Right cardiac atrium (tissue), 5 donors: ENCODE measurements at regions not wholly inside any gene's neighbourhood (a gene's known extent, or its start where the extent isn't known, plus 50 kb on each side); places are given as distances from the start of the nearest gene placed in this dataset.

Experiments used
- ATAC-seq, 2 donors: fragments of 200-7000 bp; cut with Tn5 transposase; one replicate each; pipeline versions ENCODE4 v1.8.0 to v1.9.1; 2020; ENCODE audit warnings: moderate library complexity in 2 of 2, mild to moderate bottlenecking in 1 of 2
- DNase-seq, 3 donors: peaks; one replicate each; pipeline ENCODE4 v3.0.0-alpha.2; 2020
- H3K27ac ChIP-seq: one replicate; pipeline ENCODE4 v1.5.1; 2013; ENCODE audit warnings: mild to moderate bottlenecking, low read length, control low read depth, moderate library complexity
- H3K27me3 ChIP-seq: one replicate; pipeline ENCODE4 v1.6.1; 2013; ENCODE audit not compliant: control insufficient read depth, insufficient read depth
- H3K4me1 ChIP-seq: one replicate; pipeline ENCODE4 v1.6.1; 2013; ENCODE audit warnings: low read length; ENCODE audit not compliant: control insufficient read depth, insufficient read depth
- H3K4me3 ChIP-seq: one replicate; pipeline ENCODE4 v1.5.1; 2013; ENCODE audit warnings: low read length, control low read depth
- H3K9me3 ChIP-seq: one replicate; pipeline ENCODE4 v1.6.1; 2013; ENCODE audit warnings: low read length; ENCODE audit not compliant: control insufficient read depth
- WGBS: extraction: QIAGEN DNeasy Blood & Tissue Kit; methylation state at CpG from one replicate; pipeline ENCODE4 v1.1.7; 2013; 5-methylcytosine and 5-hydroxymethylcytosine counted together
- intact Hi-C, 4 donors: fragments of 100-400 bp; cut with DNase I; formaldehyde crosslinking; loops; one replicate each; pipeline versions ENCODE4 v1.11.0 to v1.14.0; 2022 to 2023
- donor health status: healthy with polysubstance abuse.
- donor health status: DM: no; HTN: yes; CAD: no.
- donor health status: DM: no; HTN: no; CAD: no.
- donor health status: DM: no; HTN: yes; CAD: no; lungs with severe emphysema.
- donor health status: DM: yes; HTN: yes; CAD: no.

DNA sequence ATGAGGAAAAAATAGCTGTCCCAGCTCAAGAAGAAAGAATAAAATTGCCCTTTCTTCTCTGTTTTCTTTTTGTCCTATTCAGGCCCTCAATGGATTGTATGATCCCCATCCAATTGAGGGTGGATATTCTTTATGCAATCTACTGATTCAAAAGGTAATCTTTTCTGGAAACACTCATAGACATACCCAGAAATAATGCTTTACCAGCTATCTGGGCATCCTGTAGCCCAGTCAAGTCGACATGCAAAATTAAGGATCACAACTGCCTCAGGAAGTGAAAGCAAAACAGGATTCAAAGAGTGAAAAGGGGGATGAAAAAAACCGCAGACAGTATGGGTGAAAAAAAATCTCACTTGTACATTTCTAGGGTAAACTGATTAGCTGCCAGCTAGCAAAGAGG, 410.1 kb downstream of the TBC1D32 start:
- intact Hi-C loops, result no loop called here

DNA sequence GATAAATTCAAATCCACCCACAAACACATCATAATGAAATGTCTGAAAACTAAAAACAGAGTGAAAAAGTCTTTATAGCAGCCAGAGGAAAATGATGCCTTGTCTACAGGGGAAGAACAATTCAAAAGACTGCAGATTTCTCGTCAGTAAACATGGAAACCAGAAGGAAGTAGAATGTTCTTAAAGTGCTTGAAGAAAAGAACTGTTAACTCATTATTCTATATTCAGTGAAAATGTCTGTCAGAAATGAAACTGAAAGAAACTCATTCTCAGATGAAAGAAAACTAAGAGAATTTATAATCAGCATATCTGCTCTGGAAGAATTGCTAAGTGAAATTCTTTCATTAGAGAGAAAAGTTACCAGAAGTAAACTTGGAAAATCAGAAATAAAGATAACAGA, 416.1 kb downstream of the TBC1D32 start:
- Histone ChIP-seq H3K27ac (no peak overlapping the region), H3K4me3 (no peak overlapping the region), H3K27me3 (no peaks in the 10 kb centered on the region), H3K9me3 (no peaks in the 10 kb centered on the region), H3K4me1 (no peaks in the 10 kb centered on the region)
- intact Hi-C loops, result no loop called here
- DNase-seq (no peak), ATAC-seq (no peak)
- 54% methylated on average over 1 of the region's 1 CpG for WGBS

More for the DNA sequence above, 410.1 kb downstream of the TBC1D32 start:
- ATAC-seq (no peak), DNase-seq (no peak)
- WGBS, result 69% methylated on average over 2 of the region's 2 CpGs
- Histone ChIP-seq H3K9me3 (no peaks in the 10 kb centered on the region), H3K27ac (no peak overlapping the region), H3K4me3 (no peak overlapping the region), H3K27me3 (no peaks in the 10 kb centered on the region), H3K4me1 (no peaks in the 10 kb centered on the region)

DNA sequence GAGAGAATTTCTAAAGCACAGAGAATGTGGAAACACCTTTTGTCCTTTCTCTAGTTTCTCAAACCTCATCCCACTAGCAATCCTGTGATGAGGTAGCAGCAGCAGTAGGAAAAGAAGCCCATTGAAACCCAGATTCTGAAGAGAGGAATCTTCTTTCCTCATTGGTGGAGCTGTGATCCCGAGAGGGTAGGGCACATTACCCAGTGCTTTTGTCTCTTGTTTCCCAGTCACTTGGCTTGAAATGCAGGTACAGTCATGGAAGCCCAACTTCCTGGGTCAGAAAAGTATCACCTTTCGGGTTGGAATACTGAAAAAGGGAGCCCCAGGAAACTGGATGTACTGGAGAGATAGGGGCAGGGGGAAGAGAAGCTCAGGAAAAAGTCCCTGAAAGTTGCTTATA, 417.4 kb downstream of the TBC1D32 start:
- intact Hi-C loops, result no loop called here
- Histone ChIP-seq H3K4me1 (no peaks in the 10 kb centered on the region), H3K4me3 (no peak overlapping the region), H3K9me3 (no peaks in the 10 kb centered on the region), H3K27me3 (no peaks in the 10 kb centered on the region), H3K27ac (no peak overlapping the region)
- whole genome bisulfite sequencing, result 56% methylated on average over 2 of the region's 2 CpGs
- DNase-seq (no peak), ATAC-seq (no peak)

DNA sequence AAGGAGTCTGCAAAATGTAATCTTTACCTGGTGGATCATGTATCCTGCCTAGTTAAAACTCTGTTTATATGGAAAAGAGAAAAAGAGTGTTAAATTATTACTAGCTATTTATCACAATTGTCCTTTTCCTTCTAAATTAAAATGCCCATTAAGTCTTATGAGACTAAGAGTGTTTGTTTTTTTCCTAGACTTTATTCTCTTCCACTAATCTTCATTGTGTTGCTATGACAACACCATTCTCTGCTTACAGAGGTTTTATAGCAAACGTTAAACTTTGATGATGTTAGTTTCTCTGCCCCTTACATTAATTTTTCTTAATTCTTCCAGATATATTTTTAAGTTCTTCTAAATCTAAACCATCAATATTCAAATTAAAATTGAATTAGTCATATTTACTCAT, 420.8 kb downstream of the TBC1D32 start:
- 50% methylated on average over 1 of the region's 1 CpG for WGBS
- H3K9me3 ChIP-seq, result no peaks in the 10 kb centered on the region
- intact Hi-C loops, result no loop called here
- H3K27me3 ChIP-seq, result no peaks in the 10 kb centered on the region
- no peak for DNase-seq
- H3K4me1 ChIP-seq, result no peaks in the 10 kb centered on the region
- H3K4me3 ChIP-seq, result no peak overlapping the region
- no peak for ATAC-seq
- H3K27ac ChIP-seq, result no peak overlapping the region

DNA sequence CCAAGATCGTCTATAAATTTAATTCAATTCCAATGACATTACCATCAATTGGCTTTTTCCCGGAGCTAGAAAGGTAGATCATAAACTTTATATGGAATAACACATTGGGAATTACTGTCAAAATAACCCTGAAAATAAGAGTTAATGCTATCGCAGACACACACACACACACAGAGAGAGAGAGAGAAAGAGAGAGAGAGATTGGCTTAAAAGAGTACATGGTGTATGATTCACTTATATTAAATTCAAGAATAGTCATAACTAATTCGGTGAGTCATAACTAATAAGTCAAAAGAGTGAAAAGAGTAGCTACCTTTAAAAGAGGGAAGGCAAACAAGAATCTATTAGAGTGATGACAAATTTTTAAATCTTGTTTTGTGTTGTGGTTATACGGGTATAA, 425.5 kb downstream of the TBC1D32 start:
- no peak overlapping the region for H3K4me3 ChIP-seq
- no peaks in the 10 kb centered on the region for H3K4me1 ChIP-seq
- no peaks in the 10 kb centered on the region for H3K27me3 ChIP-seq
- intact Hi-C loops, result no loop called here
- H3K9me3 ChIP-seq, result no peaks in the 10 kb centered on the region
- WGBS, result 83% methylated on average over 5 of the region's 5 CpGs
- no peak overlapping the region for H3K27ac ChIP-seq
- no peak for ATAC-seq
- no peak for DNase-seq

DNA sequence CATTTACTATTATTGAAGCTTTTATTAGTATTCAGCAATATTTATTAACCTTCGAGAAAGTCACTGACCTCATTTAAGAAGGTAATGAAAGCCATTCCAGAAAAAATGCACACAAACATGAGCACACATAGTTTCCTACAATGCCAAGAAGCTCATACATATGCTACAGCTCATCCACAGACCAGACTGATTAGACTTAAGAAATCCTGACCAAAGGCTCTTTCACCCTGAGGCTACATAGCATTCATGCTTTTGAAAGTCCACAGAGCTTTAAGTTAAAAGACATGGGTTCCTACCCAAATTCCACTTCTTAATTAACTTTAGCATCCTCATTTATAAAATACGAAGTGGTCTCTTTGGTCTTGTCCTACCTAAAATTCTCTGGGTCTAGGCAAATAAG, 430.4 kb downstream of the TBC1D32 start:
- intact Hi-C loops, result no loop called here
- DNase-seq (no peak), ATAC-seq (no peak)
- no peak overlapping the region for H3K27ac ChIP-seq
- H3K4me3 ChIP-seq, result no peak overlapping the region
- H3K27me3 ChIP-seq, result no peaks in the 10 kb centered on the region
- WGBS, result 71% methylated on average over 2 of the region's 2 CpGs
- H3K4me1 ChIP-seq, result no peaks in the 10 kb centered on the region
- H3K9me3 ChIP-seq, result no peaks in the 10 kb centered on the region

DNA sequence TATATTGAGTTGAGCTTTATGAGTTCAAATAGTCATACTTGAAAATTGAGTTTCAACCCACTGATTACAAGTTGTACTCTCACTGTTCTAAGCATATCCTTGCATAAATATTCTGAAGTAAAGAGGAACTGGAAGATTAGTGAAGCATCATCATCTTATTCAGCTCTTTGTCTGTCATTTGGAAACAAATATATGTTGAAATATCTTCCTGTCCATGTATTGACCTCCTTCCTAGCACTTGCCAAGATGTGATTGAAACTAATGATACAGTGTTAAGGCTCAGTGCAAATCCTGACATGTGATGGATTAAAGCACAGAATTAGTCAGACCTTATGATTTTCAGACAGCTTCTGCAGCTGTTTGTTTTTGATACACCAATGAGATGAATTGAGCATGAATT, 434.3 kb downstream of the TBC1D32 start:
- Histone ChIP-seq H3K27ac (no peak overlapping the region), H3K4me1 (no peaks in the 10 kb centered on the region), H3K27me3 (no peaks in the 10 kb centered on the region), H3K4me3 (no peak overlapping the region), H3K9me3 (no peaks in the 10 kb centered on the region)
- no peak for ATAC-seq
- no peak for DNase-seq
- intact Hi-C loops, result no loop called here

DNA sequence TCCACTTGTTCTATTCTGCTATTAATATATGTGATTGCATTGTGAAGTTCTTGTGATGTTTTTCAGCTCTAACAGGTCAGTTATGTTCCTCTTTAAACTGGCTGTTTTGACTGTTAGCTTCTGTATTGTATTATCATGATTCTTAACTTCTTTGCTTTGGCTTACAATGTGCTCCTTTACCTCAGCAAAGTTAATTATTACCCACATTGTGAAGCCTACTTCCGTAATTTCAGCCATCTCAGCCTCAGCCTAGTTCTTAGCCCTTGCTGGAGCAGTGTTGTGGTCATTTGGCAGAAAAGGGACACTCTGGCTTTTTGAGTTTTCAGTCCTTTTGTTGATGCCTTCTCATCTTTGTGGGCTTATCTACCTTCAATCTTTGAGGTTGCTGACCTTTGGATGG, 440.2 kb downstream of the TBC1D32 start:
- intact Hi-C loops, result no loop called here
- H3K9me3 ChIP-seq, result no peaks in the 10 kb centered on the region
- no peak overlapping the region for H3K4me3 ChIP-seq
- no peaks in the 10 kb centered on the region for H3K27me3 ChIP-seq
- 55% methylated on average over 1 of the region's 1 CpG for whole genome bisulfite sequencing
- ATAC-seq (no peak), DNase-seq (no peak)
- no peak overlapping the region for H3K27ac ChIP-seq
- no peaks in the 10 kb centered on the region for H3K4me1 ChIP-seq

DNA sequence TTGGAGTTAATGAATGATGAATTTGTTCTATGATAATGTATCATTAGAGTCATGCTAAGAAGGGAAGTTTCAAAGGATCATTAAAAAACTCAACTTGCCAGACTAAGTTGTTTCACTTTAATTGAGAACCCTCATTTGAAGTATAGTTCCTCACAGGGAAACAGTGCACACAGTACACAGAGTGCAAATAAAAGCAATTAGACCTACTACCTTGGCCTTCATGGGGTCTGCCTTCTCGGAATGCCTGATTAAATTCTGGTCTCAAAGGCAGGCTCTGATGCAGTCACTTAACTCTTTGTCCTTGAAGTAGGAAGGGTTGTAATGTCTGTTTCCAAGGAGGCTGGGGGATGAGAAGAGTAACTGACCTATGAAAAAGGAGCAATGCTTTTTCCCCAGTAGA, 457.3 kb downstream of the TBC1D32 start:
- 76% methylated on average over 1 of the region's 1 CpG for WGBS
- intact Hi-C loops, result no loop called here
- Histone ChIP-seq H3K4me3 (no peak overlapping the region), H3K9me3 (no peaks in the 10 kb centered on the region), H3K27ac (no peak overlapping the region), H3K4me1 (no peaks in the 10 kb centered on the region), H3K27me3 (no peaks in the 10 kb centered on the region)
- DNase-seq (no peak), ATAC-seq (no peak)

DNA sequence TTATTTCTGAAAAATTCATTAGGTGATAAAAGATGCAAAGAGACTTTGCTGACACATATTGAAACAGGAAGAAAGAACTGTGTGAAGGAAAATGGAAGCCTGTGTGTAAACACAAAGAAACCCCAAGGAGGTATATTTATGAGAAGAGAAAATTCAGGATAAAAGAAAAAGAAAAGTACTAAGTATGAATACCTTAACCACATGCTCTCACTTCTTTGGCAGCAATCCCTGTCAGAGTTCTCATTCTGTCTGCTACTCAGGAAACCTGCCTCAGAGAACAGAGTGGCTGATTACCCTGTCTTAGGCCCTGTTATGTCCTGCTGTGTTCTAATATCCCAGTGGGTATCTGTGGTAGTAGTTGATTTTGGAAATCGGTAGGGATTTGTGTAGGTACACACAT, 457.9 kb downstream of the TBC1D32 start:
- no peak for DNase-seq
- Histone ChIP-seq H3K4me1 (no peaks in the 10 kb centered on the region), H3K27me3 (no peaks in the 10 kb centered on the region), H3K4me3 (no peak overlapping the region), H3K27ac (no peak overlapping the region), H3K9me3 (no peaks in the 10 kb centered on the region)
- ATAC-seq, result no peak
- intact Hi-C loops, result no loop called here
- WGBS, result 78% methylated on average over 1 of the region's 1 CpG

DNA sequence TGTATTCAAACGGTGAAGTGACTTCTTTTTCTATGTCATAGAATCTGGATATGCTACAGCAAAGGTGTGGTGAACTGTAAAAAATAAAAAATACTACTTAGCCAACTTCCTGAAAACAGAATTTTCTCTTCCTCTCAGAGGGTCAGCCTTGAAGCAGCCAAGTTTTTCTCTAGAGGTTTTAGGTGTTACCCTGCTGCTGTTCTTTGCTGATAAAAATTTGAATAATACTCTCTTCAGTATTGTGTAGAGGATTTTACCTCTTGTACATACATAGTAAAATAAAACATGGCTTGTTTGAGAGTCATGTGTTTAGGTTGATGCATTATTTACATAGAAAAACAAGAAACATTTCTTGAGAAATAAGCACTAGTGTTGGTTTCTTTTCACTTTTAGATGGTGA, 458.4 kb downstream of the TBC1D32 start:
- Histone ChIP-seq H3K27me3 (no peaks in the 10 kb centered on the region), H3K4me3 (no peak overlapping the region), H3K27ac (no peak overlapping the region), H3K9me3 (no peaks in the 10 kb centered on the region), H3K4me1 (no peaks in the 10 kb centered on the region)
- intact Hi-C loops, result no loop called here
- 37% methylated on average over 1 of the region's 1 CpG for WGBS
- ATAC-seq (no peak), DNase-seq (no peak)

DNA sequence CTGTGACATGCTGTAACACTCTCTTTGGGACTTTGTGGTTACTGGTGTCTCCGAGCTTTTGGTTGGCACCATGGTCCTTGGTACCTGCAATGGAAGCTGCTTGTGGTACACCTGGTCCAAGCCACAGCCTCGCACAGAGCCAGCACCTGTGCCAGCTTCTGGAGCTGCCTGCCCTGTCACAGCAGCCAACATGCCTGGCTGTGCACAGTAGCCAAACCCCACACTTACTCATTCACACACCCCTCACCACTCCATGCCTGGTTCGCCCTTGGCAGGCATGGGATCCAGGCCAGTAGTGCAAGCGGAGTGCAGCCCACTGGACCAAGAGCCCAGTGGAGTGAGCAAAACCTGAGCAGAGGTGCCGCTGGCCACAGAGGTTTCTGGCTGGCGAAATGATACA, 459.9 kb downstream of the TBC1D32 start:
- Histone ChIP-seq H3K9me3 (no peaks in the 10 kb centered on the region), H3K4me1 (no peaks in the 10 kb centered on the region), H3K27ac (no peak overlapping the region), H3K4me3 (no peak overlapping the region), H3K27me3 (no peaks in the 10 kb centered on the region)
- DNase-seq (no peak), ATAC-seq (no peak)
- intact Hi-C loops, result no loop called here
- 79% methylated on average over 6 of the region's 6 CpGs for WGBS
